GM18861 (cell line): ENCODE measurements at regions not wholly inside any gene's neighbourhood (a gene's known extent, or its start where the extent isn't known, plus 50 kb on each side); places are given as distances from the start of the nearest gene placed in this dataset.
"Not testable (repeated sequence)": the region's sequence is repeated elsewhere in the genome, so short reads cannot be mapped to it uniquely, and the experiment has no call there.

Experiments
- ATAC-seq: cut with Tn5 transposase; IDR thresholded peaks from one replicate; pipeline ENCODE4 v1.9.1; 2021; ENCODE audit not compliant: unreplicated experiment

DNA sequence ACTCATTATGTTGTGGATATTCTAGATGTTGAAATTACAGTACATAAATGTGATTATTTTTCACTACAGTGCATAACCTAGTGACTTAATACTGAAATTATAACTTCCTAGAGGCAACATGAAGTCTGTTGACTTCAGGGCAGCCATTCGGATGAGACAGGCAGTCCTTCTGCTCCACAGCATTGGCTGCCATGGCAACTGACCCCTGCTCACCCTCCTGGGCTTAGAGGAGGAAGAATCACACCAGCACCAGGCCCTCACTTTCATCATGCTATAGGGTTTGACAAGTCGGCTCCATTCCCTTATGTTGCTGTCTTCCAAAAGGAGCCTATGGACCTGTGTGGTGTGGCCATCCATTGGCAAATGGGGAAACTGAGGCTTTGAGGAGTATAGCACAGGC, 233.5 kb upstream of the TMEM132C start:
- no peak for ATAC-seq

DNA sequence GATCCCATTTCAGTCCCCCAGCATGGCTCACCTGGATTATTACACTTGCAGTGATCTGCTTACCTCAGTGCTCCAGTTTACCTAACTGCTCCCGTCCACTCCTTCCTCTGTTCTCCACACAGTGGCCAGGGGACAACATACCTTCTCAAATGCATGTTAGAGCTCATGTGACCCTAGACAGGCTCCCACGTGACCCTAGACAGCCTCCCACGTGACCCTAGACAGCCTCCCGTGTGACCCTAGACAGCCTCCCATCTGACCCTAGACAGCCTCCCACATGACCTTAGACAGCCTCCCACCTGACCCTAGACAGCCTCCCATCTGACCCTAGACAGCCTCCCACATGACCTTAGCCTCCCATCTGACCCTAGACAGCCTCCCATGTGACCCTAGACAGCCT, 226.0 kb upstream of the TMEM132C start:
- no peak for ATAC-seq

DNA sequence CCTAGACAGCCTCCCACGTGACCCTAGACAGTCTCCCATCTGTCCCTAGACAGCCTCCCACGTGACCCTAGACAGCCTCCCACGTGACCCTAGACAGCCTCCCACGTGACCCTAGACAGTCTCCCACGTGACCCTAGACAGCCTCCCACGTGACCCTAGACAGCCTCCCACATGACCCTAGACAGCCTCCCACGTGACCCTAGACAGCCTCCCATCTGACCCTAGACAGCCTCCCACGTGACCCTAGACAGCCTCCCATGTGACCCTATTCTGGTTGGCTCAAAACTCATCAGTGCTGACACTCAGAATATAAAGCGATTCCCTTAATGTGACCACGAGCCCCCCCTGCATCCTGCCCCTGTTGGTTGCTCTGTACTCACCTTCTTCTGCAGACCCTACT, 224.7 kb upstream of the TMEM132C start:
- not testable (repeated sequence) for ATAC-seq

DNA sequence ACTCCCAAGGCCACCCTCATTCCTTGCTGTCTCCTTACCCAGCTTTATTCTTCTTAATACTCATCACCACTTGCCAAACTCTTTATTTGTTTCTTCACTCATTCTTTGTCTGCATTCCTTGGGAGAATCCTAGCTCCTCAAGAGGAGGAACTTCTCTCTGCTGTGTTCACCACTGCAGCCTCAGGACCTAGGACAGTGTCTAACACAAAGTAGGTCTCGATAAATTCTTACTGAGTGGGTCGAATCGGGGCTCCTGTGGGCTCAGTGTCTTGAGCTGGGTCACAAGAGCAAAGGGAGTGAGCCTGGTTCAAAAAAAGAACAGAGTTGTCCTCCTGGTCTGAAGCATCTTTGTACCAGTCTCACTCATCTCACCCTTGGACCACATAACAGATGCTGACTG, 224.1 kb upstream of the TMEM132C start:
- ATAC-seq: no peak

DNA sequence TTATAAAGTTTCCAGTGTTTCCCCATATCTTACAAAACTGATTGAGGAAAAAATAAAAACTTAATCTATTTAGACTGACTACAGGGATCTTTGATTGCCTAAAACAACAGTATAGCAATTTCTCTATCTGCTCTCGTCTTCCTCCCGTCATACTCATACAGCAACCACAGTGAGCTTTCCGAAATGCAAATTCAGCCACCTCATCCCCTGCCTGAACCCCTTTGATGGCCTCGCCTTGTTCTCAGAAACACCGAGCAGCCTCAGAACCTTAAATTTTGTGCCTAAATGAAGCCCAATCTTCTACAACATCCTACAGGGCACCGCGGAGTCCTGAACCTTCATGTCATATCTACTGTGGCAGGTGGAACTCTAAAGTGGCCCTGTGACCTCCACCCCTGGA, 223.7 kb upstream of the TMEM132C start:
- ATAC-seq: no peak

DNA sequence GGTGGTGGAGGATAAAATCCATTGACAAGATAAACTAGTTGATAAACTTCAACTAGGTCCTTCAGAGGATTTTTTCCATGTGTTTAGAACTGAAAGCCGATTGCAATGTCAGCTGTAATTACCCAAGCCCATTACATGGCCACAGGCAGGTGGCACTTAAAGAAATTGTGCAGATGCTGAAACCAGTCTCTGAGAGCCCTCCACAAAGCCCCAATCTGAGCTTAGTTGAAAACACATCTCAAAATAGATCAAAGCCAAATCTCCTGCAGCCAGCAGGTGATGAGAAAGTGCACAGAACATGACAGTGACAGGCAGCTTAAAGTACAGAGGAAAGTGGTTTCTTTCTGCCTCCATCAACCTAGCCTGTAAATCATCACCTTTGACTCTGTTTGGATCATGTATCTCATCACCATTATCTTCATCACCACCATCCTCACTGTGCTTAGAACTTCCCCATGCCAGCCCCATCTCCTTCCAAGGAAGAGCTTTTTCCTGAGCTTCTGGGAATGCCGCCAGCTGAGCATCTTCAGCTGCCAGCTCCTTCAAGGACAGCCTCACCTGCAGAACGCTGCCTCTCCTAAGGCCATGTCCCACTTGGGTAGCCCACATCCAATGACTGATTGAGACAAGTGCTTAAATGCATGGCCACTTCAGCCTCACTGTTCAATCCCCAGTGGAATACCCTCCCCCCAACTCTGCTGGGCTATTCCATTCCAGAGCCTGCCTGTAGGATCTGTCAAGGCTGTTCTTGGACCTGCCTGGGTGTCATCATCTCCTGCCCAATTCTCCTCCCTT, 219.5 kb upstream of the TMEM132C start:
- ATAC-seq: no peak

DNA sequence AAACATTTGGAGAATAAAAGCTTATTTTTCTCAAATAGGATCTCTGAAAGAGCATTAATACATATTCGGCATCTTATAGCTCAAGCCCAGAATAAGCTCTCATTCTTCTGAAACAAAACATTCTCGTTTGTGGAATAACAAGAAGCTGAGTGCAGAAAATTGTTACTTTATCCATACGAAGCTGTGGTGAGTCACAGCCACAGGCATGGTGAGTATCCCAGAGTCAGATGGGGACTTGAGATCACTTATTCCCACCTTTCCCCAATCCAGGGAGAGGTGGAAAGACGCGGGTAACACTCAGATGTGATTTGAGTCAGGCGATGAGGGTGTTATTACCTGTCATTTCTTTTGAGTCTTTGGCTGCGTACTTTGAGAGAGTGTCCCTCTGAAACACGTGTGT, 214.6 kb upstream of the TMEM132C start:
- no peak for ATAC-seq

DNA sequence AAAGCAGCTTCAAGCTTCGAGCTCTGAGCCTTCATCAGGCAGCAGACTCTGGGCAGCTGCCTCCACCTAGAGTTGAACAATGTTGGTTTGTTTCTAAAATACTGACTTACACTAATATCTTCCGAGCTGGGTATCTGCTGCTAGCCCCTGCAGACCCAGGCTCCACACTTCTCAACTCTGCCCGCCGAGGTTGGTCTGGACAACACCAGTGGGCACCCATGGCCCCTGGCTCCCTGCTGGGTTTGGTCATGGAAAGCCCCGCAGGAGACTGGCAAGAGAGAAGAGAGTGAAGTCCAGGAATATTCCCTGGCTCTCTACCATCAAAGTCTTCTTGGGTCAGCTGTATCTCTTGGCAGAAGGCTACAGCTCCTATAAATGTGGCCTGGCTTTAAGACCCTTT, 214.2 kb upstream of the TMEM132C start:
- no peak for ATAC-seq

DNA sequence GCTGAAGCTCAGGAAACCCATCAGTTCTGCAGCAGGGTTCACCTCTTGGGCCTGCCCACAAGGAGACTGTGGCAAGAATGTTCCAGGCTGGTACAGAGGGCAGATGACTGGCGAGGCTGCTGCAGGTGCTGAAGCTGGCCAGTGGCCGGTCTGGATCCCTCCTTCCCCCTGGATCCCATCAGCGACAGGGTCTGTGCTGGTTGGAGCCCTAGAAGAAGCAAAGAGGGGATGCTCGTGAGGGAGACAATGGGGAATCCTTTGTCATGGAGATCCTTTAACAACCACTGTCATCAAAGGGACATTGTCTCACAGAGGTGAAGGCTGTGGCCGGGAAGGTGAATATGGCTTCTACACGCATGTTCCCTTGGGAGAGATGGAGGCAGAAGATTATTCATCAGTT, 211.4 kb upstream of the TMEM132C start:
- ATAC-seq: no peak

DNA sequence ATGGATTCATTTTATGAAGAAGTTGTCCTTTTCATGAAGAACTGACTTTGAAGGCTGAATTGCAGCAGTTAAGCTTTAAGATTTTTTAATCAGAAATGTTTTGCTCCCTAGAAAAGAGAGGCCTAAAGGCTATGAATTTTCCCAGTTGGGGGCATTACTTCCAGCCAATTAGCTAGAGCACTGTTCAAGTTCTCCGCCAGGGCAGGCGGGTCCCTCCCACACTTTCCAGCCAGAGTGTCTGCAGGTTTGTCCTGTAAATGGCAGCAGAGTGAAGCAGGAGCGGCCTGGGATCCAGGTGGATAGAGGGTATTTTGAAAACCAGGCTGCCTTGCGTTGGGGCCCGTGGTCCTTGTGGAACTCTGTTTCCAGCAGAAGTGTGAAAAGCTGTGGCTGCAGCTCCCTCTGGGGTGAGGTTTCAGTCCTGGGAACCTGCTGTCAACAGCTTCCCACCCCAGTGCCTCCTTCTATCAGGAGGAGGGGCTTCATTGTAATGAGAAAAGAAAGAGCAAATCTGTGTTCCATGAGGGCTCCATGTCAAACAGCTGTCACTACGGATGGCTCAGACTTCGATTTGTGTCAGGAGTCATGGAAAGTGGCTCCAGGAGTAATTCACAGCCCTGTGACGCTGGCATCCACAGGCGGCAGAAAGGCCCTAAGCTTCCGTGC, 210.7 kb upstream of the TMEM132C start:
- no peak for ATAC-seq

DNA sequence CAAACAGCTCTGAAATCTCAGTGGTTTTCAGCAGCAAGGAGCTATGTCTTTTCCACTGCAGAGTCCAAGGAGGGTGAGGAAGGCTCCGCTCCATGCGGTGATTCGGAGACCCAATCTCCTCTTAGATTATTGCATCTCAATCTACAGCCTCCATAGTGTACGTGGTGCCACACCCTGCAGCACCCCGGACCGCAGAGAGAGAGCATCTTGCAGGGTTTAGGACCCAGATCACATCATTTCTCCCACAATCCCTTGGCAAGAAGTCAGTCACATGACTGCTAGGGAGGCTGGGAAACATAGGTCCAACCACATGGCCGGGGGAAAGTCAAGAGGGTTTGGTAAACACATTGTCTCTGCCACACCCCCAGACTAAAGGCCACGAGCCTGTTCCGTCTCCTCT, 209.4 kb upstream of the TMEM132C start:
- no peak for ATAC-seq

DNA sequence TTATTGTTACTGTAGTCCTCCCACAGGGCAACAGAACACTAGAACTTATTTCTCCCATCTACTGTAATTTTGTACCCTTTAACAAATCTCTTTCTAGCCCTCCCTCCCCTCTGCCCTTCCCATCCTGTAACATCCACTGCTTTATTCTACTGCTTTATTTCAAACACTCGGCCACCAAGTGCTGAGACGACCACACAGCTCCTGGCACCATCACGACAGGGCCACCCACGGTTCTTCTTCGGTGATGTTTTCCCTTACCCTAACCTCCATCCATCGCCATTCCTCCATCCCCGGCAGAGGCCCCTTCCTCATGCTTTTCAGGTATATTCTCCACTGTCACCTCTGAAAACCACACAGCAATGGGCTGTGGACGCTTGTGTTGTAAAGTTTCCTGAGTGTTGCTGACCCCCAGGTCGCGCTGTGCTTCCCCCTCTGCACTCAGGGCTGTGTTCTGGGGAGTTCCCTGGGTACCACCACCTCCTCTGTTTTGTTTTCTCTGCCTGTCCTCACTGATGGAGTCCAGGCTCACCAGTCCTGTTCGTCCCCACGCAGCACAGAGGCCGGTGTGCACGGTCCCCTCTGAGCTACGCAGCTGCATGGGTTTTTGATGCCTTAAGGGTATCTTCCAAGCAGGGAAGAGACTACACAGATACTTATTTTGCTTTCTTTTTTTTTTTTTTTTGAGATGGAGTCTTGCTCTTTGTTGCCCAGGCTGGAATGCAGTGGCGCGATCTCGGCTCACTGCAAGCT, 207.2 kb upstream of the TMEM132C start:
- no peak for ATAC-seq

DNA sequence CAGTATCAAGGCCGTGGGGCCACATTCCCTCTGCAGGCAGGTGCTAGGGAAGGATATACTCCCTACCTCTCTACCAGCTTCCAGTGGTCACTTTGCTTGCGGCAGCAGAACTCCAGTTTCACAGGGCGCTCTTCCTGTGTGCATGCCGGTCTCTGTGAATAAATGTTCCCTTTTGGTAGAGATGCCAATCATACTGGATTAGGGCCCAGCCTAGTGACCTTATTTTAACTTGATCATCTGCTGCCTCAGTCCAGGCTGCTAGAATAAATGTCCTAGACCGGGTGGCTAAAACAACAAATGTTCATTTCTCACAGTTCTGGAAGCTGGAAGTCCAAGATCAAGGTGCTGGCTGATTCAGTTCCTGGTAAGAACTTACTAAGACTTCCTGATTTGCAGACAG, 198.8 kb upstream of the TMEM132C start:
- ATAC-seq: no peak

DNA sequence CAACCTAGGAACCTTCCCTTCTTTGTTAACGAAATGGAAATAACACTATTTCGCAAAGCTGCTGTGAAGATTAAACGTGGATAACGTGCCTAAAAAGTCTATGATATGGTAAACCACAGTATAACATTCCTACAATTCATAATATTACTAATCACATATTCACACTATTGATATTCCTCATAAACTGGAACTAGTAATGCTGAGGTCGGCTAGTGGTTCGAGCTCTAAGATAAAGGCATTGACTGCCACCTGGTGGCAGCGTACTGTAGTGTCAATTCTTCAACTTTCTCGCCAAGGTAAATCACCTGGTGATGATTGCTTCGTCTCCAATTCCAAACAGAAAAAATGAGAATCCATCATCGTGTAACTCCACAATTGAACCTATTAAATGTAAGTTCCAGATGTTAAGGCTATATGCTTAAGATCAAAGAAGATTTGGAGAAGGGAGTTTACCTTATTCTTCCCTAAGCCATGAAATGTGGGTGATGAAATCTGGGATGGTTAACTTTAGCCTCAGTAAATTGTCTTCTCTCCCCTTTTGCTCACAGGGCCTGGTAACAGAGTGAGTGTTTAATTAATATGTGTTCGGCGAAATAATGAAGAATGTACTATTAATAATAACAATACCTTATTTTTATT, 197.5 kb upstream of the TMEM132C start:
- ATAC-seq: peak; percentile 80

DNA sequence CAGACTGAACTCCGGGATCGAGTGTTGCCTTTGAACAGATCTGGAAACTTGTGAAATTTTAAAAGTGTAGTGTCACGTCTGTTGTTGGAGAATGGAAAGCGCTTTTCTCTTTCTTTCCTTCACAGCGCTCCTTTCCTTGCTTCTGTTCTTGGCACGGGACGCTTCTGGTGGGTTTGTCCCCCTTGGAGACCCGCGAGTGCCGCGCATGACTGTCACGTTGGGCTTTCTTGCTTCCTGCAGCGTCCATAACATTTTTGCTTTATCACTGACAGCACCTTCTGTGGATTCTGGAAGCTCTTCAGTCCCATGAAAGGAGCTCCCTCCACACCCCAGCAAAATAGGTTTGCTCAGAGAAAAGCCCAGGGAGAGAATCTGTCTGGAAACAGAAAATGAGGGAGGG, 193.0 kb upstream of the TMEM132C start:
- no peak for ATAC-seq

DNA sequence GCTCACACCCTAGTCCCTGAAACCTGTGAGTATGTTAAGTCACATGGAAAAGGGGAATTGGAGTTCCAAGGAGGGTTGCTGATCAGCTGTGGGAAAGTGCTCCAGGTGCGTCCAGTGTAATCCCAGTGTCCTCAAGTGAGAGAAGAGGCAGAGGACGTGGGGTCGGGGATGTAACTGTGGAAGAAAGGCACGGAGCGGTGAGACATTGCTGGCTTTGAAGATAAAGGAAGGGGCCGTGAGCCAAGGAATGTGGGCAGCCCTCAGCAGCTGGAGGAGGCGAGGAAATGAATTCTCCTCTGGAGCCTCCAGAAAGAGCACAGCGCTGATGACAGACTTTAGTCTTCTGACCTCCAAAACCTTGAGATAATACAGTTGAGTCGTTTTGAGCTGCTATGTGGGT, 191.6 kb upstream of the TMEM132C start:
- ATAC-seq: no peak

DNA sequence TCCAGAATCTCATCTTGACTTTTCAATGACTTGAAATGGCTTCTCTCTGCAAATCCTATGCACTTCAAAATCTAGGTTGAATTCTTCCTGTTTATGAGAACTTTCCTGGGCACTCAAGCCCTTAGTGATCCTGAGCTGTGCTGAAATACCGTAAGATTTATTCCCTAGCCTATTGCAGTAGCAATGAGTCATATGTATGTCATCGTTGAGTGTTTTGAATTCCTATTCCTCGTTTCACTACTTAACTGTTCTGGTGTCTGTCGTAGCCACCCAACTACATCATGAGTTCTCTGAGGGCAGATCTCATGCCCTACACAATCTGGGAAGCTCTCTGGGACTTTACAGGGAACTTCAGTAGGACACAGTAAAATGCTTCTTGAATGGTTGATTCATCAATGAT, 190.8 kb upstream of the TMEM132C start:
- ATAC-seq: no peak

DNA sequence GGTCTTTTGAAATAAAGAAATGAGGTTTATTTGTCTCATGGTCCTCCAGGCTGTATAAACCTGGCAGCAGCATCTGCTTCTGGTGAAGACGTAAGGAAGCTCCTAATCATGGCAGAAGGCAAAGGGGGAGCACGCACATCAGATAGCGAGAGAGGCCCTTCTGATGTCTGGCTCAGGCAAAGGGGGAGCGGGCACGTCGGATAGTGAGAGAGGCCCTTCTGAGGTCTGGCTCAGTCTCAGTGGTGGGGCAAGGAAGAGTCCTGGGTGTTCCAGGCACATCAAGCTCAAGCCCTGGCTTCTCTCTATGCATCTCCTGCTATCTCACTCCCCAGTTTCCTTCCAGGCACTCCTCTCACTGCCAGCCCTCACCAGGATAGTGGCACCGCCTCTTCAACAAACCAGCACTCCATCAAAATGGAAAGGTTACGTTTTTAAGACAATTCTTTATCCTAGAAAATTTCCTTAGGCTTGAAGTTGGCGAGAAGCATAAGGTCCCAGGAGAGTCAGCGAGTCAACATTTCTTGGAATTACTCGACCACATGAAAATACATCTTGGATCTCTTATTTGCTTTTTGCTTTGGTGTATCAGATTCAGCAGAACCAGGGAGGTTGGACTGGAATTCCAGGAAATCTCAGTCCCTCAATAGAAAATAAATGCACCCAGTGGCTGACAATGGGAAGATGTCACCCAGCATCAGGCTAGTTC, 189.6 kb upstream of the TMEM132C start:
- no peak for ATAC-seq

DNA sequence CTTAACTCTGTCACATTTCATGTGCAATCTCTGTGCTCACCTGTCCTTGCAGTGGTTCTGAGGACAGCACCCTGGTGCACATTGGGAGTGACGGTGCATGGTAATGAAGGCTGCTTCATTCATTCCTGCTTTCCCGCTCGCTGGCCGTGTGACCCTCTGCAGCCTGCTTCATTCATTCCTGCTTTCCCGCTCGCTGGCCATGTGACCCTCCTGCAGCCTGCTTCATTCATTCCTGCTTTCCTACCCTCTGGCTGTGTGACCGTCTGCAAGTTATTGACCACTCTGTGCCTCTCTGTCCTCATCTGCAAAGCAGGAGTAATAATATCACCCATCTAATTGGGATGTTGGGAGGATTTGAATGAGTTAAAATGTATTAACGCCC, 189.1 kb upstream of the TMEM132C start:
- no peak for ATAC-seq

DNA sequence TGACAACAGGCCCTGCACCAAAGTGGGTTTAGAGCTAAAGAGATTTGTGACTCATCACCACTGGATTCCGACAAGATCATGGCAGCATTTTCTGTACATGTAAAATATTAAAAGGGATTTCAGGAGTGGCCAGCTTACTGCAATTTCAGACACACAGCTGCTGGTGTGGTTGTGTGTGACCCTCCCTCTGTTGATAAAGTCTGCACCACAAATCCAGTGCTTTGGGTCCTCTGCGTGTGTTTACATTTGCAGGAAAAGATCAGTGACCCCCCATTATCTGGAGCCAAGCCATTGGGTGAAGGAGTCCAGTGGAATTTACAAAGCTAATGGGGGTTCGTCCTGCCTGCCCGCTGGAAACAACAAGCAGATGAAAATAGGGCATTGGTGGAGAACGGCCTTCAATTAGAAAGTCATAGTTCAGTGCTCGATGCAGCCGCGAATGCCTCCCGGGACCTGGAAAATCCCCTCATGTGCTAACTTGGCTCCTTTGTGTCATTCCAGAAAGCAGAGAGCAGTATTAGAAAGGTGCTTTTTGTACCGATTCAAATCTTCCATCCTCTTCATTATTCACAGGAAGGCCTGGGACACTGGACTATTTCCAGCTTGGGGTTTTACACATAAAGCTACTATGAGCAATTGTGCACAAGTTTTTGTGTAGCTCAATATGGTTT, 188.5 kb upstream of the TMEM132C start:
- ATAC-seq: no peak
